Endothelial cell of umbilical vein (primary cell): ENCODE measurements at regions not wholly inside any gene's neighbourhood (a gene's known extent, or its start where the extent isn't known, plus 50 kb on each side); places are given as distances from the start of the nearest gene placed in this dataset.

Source experiments
- POLR2A ChIP-seq: IDR thresholded peaks from 2 replicates; pipeline ENCODE4 v1.6.1; 2012; ENCODE audit warnings: low read depth, mild to moderate bottlenecking, control low read depth, low read length
- POLR2AphosphoS5 ChIP-seq: IDR thresholded peaks from 2 replicates; pipeline ENCODE4 v1.6.1; 2012; ENCODE audit warnings: low read depth, mild to moderate bottlenecking, control low read depth, low read length, moderate library complexity; ENCODE audit not compliant: insufficient read depth
- TF ChIP-seq, protein P1 (sequence below), 2 donors: IDR thresholded peaks; 1 replicate in 1 of 2; 2 replicates in 1 of 2; pipeline ENCODE4 v1.5.1; 2011; ENCODE audit warnings: low read length in 2 of 2, mild to moderate bottlenecking in 2 of 2, moderate library complexity in 2 of 2, control low read depth in 1 of 2, inconsistent platforms in 1 of 2, low read depth in 1 of 2; ENCODE audit not compliant: insufficient read depth in 1 of 2; ENCODE audit errors: extremely low read depth in 1 of 2

- TF ChIP-seq, protein P1, sequence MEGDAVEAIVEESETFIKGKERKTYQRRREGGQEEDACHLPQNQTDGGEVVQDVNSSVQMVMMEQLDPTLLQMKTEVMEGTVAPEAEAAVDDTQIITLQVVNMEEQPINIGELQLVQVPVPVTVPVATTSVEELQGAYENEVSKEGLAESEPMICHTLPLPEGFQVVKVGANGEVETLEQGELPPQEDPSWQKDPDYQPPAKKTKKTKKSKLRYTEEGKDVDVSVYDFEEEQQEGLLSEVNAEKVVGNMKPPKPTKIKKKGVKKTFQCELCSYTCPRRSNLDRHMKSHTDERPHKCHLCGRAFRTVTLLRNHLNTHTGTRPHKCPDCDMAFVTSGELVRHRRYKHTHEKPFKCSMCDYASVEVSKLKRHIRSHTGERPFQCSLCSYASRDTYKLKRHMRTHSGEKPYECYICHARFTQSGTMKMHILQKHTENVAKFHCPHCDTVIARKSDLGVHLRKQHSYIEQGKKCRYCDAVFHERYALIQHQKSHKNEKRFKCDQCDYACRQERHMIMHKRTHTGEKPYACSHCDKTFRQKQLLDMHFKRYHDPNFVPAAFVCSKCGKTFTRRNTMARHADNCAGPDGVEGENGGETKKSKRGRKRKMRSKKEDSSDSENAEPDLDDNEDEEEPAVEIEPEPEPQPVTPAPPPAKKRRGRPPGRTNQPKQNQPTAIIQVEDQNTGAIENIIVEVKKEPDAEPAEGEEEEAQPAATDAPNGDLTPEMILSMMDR (IDR thresholded peaks at IDR 0.05; ENCODE audit: extremely low read depth in 1 of 2, insufficient read depth in 1 of 2, low read depth in 1 of 2, low read length in 2 of 2), result no peak
- TF ChIP-seq POLR2AphosphoS5 (no peak), POLR2A (no peak)
Measured at GRCh38 chr17:55829995-55830612, 79.3 kb downstream of the PCTP start.
